Astrocyte of the spinal cord (primary cell): ENCODE measurements at regions not wholly inside any gene's neighbourhood (a gene's known extent, or its start where the extent isn't known, plus 50 kb on each side); places are given as distances from the start of the nearest gene placed in this dataset.

Experiments used
- DNase-seq: peaks from one replicate; pipeline ENCODE4 v3.0.0; 2011; ENCODE audit warnings: low read depth, low spot score
- H3K4me3 ChIP-seq: 2 replicates; pipeline ENCODE4 v1.5.1; 2011; ENCODE audit warnings: low read depth, mild to moderate bottlenecking, low read length, moderate library complexity
- CTCF ChIP-seq: IDR thresholded peaks from 2 replicates; pipeline ENCODE4 v1.5.1; 2012; ENCODE audit warnings: low read depth, mild to moderate bottlenecking, low read length, inconsistent platforms
- in situ Hi-C: cut with HindIII; loops from 2 replicates; pipeline ENCODE4 v1.10.0; 2017; ENCODE audit warnings: low sequenced_read_pairs

GRCh38 chr18:73952296-73952946 lies 195.2 kb downstream of the FBXO15 start:
- no peak for TF ChIP-seq CTCF
- no peak for DNase-seq
- H3K4me3 ChIP-seq: no peak overlapping the region
- in situ Hi-C loops: no loop called here

- no peak overlapping the region for H3K4me3 ChIP-seq
- in situ Hi-C loops: no loop called here
- no peak for TF ChIP-seq CTCF
- DNase-seq: no peak
These were observed 197.4 kb downstream of the FBXO15 start for GRCh38 chr18:73950116-73950700.

GRCh38 chr18:73948497-73948896 lies 199.1 kb downstream of the FBXO15 start:
- TF ChIP-seq CTCF: no peak
- DNase-seq: peak; percentile 67
- in situ Hi-C loops: no loop called here
- H3K4me3 ChIP-seq: no peak overlapping the region

GRCh38 chr18:73948084-73948483 lies 199.6 kb downstream of the FBXO15 start:
- no peak for TF ChIP-seq CTCF
- no peak for DNase-seq
- no peak overlapping the region for H3K4me3 ChIP-seq
- in situ Hi-C loops: no loop called here

GRCh38 chr18:73947180-73947921 lies 200.3 kb downstream of the FBXO15 start:
- in situ Hi-C loops: no loop called here
- no peak for TF ChIP-seq CTCF
- no peak overlapping the region for H3K4me3 ChIP-seq
- peak; percentile 34 for DNase-seq

- DNase-seq: peak; percentile 62
- in situ Hi-C loops: no loop called here
- no peak overlapping the region for H3K4me3 ChIP-seq
- no peak for TF ChIP-seq CTCF
These were observed 202.4 kb downstream of the FBXO15 start for GRCh38 chr18:73945130-73945792.
